DMS79 (cell line): ENCODE measurements at regions not wholly inside any gene's neighbourhood (a gene's known extent, or its start where the extent isn't known, plus 50 kb on each side); places are given as distances from the start of the nearest gene placed in this dataset.

Source experiments
- DNase-seq: peaks from one replicate; lab custom pipeline; 2025; lab: John Stamatoyannopoulos, UW

GRCh38 chr7:98679741-98680140, 62.7 kb downstream of the NPTX2 start:
- no peak for DNase-seq

- no peak for DNase-seq
Observed at GRCh38 chr7:98681511-98681910, 64.4 kb downstream of the NPTX2 start.

DNA sequence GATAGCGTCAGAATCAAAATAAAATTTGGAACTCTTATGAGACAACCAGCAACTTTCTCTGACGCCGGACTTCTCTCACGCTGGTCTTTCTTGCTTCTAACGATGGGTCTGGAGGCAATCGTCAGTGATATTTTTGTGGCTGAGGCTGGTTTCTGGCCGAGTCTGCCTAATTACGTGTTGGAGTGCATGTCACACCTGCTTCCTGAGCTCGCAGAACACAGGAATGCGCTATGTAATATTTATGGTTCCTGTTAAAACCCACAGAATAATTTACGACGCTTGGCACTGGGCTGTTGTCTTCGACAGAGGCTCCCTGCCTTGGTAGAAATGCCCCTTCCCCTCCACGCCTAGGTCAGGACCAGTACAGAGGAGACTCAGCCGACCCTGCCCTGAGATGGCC, 64.9 kb downstream of the NPTX2 start:
- DNase-seq: no peak

DNA sequence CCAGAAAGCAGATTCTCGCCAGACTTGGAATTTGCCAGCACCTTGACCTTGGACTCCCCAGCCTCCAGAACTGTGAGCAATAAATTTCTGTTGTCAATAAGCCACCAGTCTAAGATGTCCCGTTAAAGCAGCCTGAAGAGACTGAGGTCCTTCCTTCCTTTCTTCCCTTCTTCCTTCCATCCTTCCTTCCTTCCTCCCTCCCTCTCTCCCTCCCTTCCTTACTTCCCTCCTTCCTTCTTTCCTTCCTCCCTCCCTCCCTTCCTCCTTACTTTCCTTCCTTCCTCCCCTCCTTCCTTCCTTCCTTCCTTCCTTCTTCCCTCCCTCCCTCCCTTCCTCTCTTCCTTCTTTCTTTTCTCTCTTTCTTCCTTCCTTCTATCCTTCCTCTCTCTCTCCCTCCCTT, 66.4 kb downstream of the NPTX2 start:
- DNase-seq: no peak

DNA sequence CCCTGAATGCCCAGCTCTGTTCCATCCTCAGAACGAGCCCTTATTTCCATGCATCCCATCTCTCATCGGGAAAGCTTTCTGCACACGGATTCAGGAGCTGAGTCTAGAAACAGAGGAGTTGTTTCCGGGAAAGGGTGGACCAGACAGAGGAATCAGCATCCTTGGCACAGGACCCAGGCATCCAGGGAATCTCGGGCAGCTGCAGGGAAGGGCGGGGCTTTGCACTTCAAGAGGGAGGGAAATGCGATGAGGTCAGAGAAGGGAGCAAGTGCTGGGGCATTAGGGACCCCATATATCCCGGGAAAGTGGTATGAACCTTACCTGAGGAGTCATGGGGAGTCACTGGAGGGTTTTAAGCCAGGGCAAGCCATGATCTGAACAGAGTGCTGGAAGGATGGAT, 68.5 kb downstream of the NPTX2 start:
- DNase-seq: no peak

GRCh38 chr7:98686466-98687080, 69.5 kb downstream of the NPTX2 start:
- DNase-seq: no peak

- DNase-seq: peak; percentile 21
Observed at GRCh38 chr7:98687111-98687751, 70.1 kb downstream of the NPTX2 start.

DNA sequence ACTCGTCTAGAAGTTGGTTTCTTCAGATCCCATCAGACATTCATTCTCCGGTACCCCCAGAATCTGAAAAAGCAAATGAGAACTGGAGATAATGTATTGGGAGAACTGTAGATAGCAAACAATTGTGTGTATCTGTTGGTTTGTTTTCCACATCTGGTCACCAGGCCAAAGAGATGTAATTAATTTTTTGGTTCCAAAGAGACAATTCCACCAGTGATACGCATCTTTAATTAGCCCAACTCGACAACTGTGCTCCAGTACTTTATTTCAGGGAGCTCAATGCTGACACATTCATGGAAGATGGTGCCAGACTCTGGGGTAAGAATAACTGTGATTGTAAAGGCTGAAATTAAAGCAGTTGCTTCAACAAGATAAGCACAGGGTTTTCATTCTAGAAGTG, 74.5 kb downstream of the NPTX2 start:
- no peak for DNase-seq

GRCh38 chr7:98697083-98697482, 80.0 kb downstream of the NPTX2 start:
- no peak for DNase-seq

DNA sequence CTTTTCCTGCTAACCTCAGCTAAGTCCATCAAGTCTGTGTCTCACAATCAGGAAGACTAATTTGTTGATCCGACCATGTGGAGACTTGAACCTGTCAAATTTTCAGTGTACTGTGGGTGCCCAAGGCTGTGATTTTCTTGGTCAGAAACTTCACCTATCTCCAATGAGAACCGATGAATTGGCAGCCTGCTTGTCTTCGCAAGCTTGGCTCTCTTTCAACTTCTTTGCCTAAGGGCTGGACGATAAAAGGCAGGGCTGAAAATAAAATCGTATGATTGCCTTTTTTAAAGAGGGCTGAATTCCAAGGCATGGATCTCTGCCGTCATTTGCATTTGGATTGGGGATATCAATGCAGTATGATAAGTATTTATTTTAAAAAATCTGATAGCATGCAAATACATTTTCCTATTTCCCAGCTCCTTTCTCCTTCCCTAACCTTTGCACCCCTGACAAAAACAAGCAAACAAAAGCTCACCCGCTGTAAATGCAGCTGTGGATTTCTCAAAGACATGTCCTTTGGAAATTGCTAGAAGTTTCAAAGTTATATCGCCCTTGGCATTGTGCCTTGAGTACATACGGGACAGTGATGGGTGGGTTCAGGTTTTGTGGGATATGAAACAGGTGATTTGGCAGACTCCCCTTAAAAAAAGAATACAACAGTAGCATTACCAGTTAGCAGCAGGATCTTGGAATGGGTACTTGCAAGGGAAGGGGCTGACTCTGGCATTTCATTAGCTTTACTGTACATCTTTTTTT, 80.6 kb downstream of the NPTX2 start:
- no peak for DNase-seq

- no peak for DNase-seq
Observed at GRCh38 chr7:98698976-98699375, 81.9 kb downstream of the NPTX2 start.

DNA sequence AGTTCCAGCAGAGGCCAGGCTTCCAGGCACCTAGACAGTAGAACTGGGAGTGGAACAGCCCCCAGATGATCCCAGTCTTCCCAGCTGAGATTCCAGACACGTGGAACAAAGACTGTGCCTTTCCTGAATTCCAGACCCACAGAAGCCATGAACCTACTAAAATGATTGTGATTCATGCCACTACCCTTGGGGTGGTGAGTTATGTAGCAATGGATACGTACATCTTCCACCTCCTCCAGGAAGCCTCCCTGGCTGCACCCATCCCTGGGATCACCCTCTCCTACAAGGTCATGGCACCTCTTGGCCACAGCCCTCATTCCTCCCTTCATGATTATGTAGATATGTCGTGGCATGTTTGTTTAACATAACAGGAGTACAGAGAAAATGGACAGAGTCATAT, 83.4 kb downstream of the NPTX2 start:
- DNase-seq: no peak

DNA sequence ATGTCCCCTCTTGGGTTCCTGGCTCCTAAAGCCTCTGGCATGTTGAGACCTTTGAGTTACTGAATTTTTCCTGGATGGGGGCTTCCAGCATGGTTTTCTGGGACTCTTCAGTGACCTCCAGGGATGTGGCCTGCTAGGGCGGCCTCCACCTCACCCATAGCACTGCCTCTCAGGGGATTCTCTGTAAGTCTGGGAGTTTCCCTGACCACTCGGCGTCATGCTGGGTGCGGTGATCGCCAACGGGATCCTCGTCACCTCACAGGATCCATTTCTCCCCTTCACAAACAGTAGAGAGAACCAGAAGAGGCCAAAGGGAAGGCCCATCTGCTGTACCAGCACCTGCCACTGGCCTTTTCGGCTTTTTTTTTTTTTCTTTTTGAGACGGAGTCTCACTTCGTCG, 84.3 kb downstream of the NPTX2 start:
- DNase-seq: no peak

- DNase-seq: no peak
Observed at GRCh38 chr7:98702021-98702420, 84.9 kb downstream of the NPTX2 start.

- no peak for DNase-seq
Observed at GRCh38 chr7:98703916-98704315, 86.8 kb downstream of the NPTX2 start.

GRCh38 chr7:98705626-98706025, 88.5 kb downstream of the NPTX2 start:
- no peak for DNase-seq

GRCh38 chr7:98707076-98707475, 90.0 kb downstream of the NPTX2 start:
- DNase-seq: no peak

DNA sequence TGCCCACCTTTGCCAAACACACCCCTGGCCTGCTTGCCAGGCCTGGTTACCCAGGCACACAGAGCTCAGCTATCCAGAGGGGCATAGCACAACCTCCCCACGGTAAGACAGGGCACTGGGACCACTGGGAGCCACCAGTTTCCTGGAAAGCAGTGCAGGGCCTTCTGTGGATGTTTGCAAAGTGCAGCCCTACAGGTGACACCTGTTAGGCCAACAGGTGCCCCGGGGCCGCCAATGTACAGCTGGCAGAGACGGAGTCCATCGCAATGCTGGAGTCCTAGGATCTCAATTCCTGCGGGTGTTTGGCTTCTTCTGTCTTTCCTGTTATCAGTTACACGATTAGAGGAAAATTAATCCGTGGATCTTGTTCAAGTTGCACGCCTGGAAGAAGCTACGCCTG, 94.9 kb downstream of the NPTX2 start:
- no peak for DNase-seq

DNA sequence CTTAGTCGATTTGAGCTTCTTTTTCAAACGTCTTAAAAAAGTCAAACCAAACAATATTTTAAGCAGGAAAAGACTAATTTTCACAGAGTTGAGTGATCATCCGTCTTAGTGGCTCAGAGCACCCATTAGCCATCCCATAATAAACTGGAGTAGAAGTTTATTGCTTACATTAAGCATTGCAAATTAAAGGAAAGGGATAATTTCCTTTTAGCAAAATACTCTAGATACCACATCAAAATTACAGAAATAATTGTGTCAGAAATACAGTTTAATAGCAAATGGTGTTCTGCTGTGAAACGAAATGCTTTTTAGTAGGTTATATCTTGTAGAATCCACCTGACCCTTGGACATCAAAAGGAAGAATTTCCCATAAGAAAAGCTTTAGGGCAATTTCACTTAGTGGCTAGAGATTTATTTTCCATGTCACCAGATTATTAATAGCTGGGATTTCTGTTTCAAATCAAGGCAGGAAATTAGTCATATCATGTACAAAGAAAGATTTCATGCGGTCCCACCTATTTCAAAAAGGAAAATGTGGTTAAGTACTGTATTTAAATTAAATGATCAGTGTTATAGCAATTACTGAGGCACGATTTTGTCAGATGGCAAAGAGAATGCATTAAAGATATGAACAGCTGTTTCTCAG, 96.2 kb downstream of the NPTX2 start:
- DNase-seq: no peak

GRCh38 chr7:98719396-98719795, 102.3 kb downstream of the NPTX2 start:
- no peak for DNase-seq

GRCh38 chr7:98722402-98722801, 105.3 kb downstream of the NPTX2 start:
- DNase-seq: no peak

DNA sequence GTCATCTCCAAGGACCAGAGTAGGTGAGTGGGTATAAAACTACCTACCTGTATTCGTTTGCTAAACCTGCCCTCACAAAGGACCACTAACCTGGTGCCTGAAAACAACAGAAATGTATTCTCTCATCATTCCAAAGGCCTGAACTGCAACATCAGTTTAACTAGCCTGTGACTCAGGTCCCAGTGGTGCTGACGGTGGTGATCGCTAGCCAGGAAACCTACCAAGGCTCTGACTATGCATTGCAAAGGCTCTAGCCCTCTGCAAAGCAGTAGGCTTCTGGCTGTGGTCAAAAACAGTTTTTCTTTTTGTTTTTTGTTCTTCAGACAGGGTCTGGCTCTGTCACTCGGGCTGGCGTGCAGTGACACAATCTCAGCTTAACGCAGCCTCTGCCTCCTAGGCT, 107.5 kb downstream of the NPTX2 start:
- DNase-seq: no peak

- no peak for DNase-seq
Observed at GRCh38 chr7:98727146-98727709, 110.1 kb downstream of the NPTX2 start.
